ENCODE measurements at regions not wholly inside any gene's neighbourhood (a gene's known extent, or its start where the extent isn't known, plus 50 kb on each side); places are given as distances from the start of the nearest gene placed in this dataset.

DNA sequence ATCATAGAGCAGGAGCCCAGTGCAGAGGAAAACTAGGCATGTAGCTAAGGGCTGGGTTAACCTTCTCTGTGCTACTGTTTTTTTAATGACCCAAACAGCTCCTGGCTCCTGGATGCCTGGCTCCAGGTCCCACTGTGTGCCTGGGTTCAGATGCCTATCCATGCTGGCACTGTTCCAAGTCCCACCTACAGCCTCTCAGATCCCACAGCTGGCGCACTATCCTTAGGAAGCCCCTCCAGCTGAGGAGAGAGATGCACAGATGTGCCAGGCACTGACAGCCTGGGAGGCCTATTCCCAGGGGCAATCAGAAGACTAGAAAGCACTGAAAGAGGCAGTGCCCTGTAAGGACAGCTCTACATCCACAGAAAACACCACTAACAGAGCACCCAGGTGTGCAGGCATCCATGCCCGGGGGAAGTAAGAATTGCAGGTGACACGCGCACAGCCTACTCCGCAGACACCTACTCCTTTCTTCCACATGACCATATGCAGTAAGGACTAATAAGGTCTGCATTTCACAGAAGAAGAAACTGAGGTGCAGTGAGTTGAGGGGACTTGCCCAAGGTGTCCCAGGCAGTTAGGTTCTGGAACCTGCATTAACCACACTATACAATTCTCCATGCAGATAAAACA is 51.2 kb downstream of the PITPNM2 start:
- no peak for TF ChIP-seq EZH2phosphoT487 (conservative IDR thresholded peaks at IDR 0.05; ENCODE audit: low read length)
- TF ChIP-seq, protein P1, sequence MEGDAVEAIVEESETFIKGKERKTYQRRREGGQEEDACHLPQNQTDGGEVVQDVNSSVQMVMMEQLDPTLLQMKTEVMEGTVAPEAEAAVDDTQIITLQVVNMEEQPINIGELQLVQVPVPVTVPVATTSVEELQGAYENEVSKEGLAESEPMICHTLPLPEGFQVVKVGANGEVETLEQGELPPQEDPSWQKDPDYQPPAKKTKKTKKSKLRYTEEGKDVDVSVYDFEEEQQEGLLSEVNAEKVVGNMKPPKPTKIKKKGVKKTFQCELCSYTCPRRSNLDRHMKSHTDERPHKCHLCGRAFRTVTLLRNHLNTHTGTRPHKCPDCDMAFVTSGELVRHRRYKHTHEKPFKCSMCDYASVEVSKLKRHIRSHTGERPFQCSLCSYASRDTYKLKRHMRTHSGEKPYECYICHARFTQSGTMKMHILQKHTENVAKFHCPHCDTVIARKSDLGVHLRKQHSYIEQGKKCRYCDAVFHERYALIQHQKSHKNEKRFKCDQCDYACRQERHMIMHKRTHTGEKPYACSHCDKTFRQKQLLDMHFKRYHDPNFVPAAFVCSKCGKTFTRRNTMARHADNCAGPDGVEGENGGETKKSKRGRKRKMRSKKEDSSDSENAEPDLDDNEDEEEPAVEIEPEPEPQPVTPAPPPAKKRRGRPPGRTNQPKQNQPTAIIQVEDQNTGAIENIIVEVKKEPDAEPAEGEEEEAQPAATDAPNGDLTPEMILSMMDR (IDR thresholded peaks at IDR 0.05; ENCODE audit: insufficient read depth, low read length, poor library complexity, severe bottlenecking) = no peak

Measured in SU-DHL-6 (cell line).